Astrocyte (in vitro differentiated cells and primary cell): ENCODE measurements at regions not wholly inside any gene's neighbourhood (a gene's known extent, or its start where the extent isn't known, plus 50 kb on each side); places are given as distances from the start of the nearest gene placed in this dataset.

Source experiments
- EZH2 ChIP-seq: IDR thresholded peaks from 2 replicates; pipeline ENCODE4 v1.6.1; 2012; ENCODE audit warnings: mild to moderate bottlenecking, low read length, inconsistent platforms; ENCODE audit not compliant: insufficient read depth
- TF ChIP-seq, protein P1 (sequence below): IDR thresholded peaks from 2 replicates; pipeline ENCODE4 v1.5.1; 2011; ENCODE audit warnings: low read depth, mild to moderate bottlenecking, inconsistent platforms, low read length, moderate library complexity; ENCODE audit not compliant: insufficient read depth

DNA sequence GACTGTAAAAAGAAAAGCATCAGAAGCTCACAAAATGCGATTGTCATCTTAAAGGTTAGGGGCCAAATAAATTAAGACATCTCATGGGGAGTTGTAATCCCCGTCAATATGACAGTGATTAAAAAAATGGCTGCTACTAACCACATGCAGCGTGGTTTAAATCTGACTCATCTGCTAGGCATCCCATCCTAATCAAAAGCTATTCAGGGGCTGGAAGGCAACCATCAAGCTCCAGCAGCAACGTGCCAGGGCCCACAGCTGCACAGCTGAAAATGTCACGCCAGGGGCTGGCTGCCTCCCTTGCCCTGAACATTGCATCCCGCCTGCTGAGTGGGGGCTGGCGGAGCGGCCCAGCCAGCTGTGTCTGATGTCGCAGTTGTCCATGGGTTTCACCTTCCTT lies 66.3 kb upstream of the FRMD4A start:
- TF ChIP-seq, protein P1, sequence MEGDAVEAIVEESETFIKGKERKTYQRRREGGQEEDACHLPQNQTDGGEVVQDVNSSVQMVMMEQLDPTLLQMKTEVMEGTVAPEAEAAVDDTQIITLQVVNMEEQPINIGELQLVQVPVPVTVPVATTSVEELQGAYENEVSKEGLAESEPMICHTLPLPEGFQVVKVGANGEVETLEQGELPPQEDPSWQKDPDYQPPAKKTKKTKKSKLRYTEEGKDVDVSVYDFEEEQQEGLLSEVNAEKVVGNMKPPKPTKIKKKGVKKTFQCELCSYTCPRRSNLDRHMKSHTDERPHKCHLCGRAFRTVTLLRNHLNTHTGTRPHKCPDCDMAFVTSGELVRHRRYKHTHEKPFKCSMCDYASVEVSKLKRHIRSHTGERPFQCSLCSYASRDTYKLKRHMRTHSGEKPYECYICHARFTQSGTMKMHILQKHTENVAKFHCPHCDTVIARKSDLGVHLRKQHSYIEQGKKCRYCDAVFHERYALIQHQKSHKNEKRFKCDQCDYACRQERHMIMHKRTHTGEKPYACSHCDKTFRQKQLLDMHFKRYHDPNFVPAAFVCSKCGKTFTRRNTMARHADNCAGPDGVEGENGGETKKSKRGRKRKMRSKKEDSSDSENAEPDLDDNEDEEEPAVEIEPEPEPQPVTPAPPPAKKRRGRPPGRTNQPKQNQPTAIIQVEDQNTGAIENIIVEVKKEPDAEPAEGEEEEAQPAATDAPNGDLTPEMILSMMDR = no peak
- TF ChIP-seq EZH2 = no peak
